Pons (tissue), 1 donor: ENCODE measurements at regions not wholly inside any gene's neighbourhood (a gene's known extent, or its start where the extent isn't known, plus 50 kb on each side); places are given as distances from the start of the nearest gene placed in this dataset.
A peak's percentile ranks its signal among the peaks of the same experiment; 100 is the strongest.
"Not testable (repeated sequence)": the region's sequence is repeated elsewhere in the genome, so short reads cannot be mapped to it uniquely, and the experiment has no call there.

Experiments used
- DNase-seq: peaks from one replicate; pipeline ENCODE4 v3.0.0-alpha.2; 2016; ENCODE audit warnings: low spot score

- DNase-seq, result no peak
Measured at GRCh38 chr1:8142955-8143629, 117.0 kb upstream of the ERRFI1 start.

DNA sequence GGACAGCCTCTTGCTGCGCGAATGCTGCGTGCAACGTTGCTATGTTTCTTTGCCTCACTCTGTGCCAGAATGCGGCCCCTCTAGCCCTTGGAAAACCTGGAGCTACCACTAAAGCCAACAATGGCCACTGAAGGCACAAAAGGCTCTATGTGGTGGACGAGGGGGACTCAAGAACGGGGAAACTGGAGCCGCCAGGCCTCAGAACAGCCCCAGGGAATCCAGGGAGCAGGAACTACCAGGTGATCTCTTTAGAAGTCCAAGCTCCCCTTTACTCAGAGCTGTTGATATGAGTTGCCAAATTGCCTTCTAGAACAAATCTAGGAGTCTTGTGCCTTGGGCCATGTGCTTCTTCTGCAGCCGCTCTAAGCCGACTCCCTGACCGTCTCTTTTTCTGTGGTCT lies 113.8 kb upstream of the ERRFI1 start:
- no peak for DNase-seq

DNA sequence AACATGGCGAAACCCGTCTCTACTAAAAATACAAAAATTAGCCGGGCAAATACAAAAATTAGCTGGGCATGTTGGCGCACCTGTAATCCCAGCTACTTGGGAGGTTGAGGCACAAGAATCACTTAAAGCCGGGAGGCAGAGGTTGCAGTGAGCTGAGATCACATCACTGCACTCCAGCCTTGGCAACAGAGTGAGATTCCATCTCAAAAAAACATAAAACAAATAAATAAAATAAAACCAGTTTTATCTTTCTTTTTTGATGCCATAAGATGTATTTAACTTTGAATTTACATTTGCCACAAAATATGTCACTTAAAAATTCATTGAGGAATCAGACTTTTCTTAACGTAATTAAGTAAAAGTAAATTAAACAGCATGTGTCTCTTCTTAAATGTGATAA lies 113.3 kb upstream of the ERRFI1 start:
- DNase-seq, result no peak

GRCh38 chr1:8138673-8139072 lies 112.6 kb upstream of the ERRFI1 start:
- DNase-seq, result no peak

- DNase-seq, result no peak
Measured at GRCh38 chr1:8137481-8138244, 111.6 kb upstream of the ERRFI1 start.

GRCh38 chr1:8136766-8137165 lies 110.7 kb upstream of the ERRFI1 start:
- DNase-seq, result no peak

DNA sequence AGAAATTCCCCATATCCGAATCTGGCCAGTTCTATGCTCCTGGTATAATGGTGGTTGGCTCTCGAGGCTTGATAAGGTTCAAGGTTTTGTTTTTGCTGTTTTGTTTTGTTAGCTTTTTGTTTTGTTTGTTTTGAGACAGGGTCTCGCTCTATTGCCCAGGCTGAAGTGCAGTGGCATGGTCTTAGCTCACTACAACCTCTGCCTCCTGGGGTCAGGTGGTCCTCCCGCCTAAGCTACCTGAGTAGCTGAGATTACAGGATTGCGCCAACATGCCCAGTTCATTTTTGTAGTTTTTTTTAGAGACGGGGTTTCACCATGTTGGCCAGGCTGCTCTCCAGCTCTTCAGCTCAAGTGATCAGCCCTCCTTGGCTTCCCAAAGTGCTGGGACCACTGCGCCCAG lies 109.1 kb upstream of the ERRFI1 start:
- no peak for DNase-seq

DNA sequence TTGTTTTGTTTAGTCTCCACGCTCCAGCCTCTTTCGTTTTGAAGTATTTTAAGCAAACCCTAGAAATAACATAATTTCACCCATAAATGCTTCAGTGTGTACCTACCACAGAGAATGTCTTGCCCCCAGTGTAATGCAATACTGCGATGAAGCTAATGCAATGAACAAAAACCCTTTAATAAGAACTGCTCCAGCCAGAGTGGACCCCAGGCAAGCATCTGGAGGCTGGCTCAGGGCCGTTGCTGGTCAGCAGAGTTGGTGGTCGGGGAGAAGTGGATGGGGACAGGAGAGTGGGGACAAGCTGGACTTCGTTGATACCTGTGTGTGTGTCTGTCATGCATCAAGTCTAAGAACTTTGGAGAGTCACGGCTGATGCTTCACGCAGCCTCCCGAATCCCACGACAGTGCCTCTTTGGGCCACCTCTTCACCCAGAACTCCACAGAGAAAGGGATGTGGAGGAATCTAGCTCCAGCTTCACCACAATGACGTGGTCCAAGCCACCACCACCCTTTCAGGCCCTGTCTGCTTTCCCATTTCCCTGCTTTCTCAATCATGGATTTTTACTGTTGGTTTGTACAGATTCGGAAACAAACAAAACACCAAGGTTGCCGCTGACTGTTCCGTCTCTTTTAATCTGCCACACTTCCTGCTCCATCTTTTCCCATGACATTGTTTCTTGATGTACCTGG lies 108.6 kb upstream of the ERRFI1 start:
- no peak for DNase-seq

DNA sequence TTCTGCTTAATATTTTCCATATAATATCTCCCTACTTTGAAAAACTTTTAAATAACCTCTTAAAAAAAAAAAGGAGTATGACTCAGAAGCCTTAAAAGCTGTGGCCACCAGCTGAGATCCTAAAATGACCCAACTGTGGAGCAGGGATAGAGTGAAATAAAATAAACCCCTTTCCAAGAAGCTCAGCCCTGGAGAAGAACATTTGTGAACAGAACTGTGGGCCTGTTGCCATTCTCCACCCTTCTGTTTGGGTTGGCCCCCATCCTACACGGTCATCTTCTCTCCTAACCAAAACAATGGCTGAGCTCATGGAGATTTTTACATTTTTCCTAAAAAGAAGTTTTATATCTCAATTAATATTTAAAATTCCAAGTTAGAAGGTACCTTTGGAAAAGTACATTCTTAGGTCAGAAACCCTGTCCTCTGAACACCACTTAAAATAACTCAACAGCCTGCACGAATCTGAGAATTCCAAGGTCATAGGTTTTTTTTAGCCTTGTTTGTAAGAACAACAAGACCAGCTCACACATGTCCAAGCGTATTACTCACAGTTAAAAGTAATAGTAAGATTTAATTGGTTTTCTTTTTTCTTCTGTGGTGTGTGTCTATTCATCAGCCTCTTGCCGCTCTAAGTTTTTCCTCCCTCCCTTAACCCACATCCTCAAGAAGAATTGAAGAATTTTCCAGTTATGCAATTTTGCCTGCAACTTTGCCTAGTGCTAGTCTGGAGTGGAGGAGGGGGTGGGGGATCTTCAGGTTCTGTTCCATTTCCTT lies 107.7 kb upstream of the ERRFI1 start:
- no peak for DNase-seq

DNA sequence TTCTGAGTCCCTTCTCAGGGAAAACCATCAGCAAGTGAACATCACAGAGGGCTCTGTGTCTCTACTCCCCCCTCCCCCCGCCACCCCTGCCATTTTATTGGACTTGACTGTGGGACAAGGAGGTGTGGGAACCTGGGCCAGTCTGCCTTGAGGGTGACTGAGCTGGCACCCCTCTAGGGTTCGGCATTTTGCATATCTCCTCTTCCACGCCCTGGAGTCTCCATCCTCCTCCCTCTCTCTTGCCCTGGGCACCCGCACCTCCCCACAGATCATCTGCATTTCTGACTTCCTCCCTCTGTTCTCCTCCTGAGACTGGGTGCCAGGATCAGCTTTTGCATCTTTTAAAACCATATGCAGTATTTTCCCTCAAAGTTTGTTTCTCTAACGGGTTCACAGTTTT lies 107.1 kb upstream of the ERRFI1 start:
- no peak for DNase-seq

- DNase-seq, result peak; percentile 11
Measured at GRCh38 chr1:8127171-8127641, 101.1 kb upstream of the ERRFI1 start.

GRCh38 chr1:8122477-8123407 lies 96.6 kb upstream of the ERRFI1 start:
- no peak for DNase-seq

GRCh38 chr1:8122160-8122476 lies 96.0 kb upstream of the ERRFI1 start:
- DNase-seq, result no peak

GRCh38 chr1:8121261-8122159 lies 95.4 kb upstream of the ERRFI1 start:
- DNase-seq, result peak; percentile 28

GRCh38 chr1:8120693-8121260 lies 94.7 kb upstream of the ERRFI1 start:
- DNase-seq, result no peak

DNA sequence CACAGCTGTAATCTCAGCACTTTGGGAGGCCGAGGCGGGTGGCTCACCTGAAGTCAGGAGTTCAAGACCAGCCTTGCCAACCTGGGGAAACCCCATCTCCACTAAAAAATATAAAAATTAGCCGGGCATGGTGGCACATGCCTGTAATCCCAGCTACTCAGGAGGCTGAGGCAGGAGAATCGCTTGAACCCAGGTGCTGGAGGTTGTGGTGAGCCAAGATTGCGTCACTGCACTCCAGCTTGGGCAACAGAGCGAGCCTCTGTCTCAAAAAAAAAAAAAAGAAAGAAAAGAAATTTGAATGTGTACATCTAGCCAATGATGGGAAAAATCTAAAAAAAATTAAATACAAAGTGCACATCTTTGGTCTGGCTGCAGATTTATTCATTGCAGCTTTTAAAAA lies 92.6 kb upstream of the ERRFI1 start:
- DNase-seq, result not testable (repeated sequence)

DNA sequence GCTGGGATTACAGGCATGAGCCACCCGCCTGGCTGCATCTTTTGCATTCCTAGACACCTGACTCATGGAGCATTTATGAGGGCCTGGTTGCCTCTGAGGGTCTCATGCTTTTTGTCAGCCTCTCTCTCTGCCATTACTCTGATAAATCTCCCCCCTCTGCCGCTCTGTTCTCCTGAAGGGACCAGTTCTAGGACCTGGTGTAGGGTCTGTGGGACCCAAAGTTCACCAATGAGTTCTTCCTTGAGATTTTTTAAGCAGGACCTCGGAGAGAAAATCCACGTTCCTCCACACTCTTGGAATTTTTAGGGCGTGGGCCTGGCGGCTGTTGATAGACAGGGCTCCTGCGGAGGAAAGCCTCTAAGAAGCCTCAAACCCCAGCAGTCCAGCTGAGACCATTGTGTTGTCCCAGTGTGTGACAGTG lies 91.9 kb upstream of the ERRFI1 start:
- no peak for DNase-seq

GRCh38 chr1:8116894-8117264 lies 90.8 kb upstream of the ERRFI1 start:
- no peak for DNase-seq

DNA sequence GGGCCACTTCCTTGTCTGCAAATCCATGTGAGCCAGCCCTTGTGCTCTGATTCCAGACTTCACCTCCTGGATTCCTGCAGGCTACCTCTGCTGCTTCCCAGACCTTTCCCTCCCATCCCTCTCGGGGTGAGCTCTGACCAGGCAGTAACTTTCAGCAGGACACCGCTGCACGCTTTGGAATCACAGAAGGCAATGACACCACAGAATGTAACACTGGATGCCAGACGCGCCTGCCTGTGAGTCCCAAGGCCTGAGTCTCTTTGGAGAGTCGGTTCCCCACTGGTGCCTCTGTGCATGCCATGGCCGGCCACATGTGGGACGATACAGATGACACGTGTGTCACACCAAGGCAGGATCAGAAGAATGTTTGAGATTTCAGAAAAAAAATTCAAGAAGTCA lies 89.7 kb upstream of the ERRFI1 start:
- DNase-seq, result no peak
